H1 (cell line): ENCODE measurements at regions not wholly inside any gene's neighbourhood (a gene's known extent, or its start where the extent isn't known, plus 50 kb on each side); places are given as distances from the start of the nearest gene placed in this dataset.

Experiments
- CTCF ChIA-PET: fragments of 300-600 bp; sonication (Branson Sonifier 250); formaldehyde crosslinking; loops from one replicate; lab custom pipeline; 2021; ENCODE audit not compliant: partially characterized antibody; lab: Charles Lee
- POLR2A ChIA-PET: fragments of 300-600 bp; sonication (Branson Sonifier 250); formaldehyde crosslinking; loops from one replicate; lab custom pipeline; 2021; ENCODE audit warnings: inconsistent platforms; ENCODE audit not compliant: partially characterized antibody; lab: Charles Lee
- DNase-seq, 2 experiments: peaks; one replicate each; pipeline versions ENCODE4 v3.0.0 to v3.0.0-alpha.2; 2010 to 2022; ENCODE audit warnings: low spot score in 2 of 2, low read depth in 1 of 2, mixed read lengths in 1 of 2
- FAIRE-seq: peaks from 2 replicates; lab custom pipeline; 2011; peaks lifted over from hg19 to GRCh38; lab: Jason Lieb, UNC
- H2AFZ ChIP-seq: 2 replicates; pipeline ENCODE4 v1.8.1; 2012; ENCODE audit warnings: low read length, inconsistent platforms
- H2AK5ac ChIP-seq: 2 replicates; pipeline ENCODE4 v1.6.1; 2013; ENCODE audit warnings: low read depth, low read length
- H2BK120ac ChIP-seq: replicated peaks from 2 replicates; pipeline ENCODE3; 2013; ENCODE audit warnings: low read depth, low read length, inconsistent platforms
- H2BK12ac ChIP-seq: 2 replicates; pipeline ENCODE4 v1.6.1; 2013; ENCODE audit warnings: low read depth, low read length
- H2BK15ac ChIP-seq: 2 replicates; pipeline ENCODE4 v1.6.1; 2013; ENCODE audit warnings: low read length
- H2BK20ac ChIP-seq: 2 replicates; pipeline ENCODE4 v1.6.1; 2013; ENCODE audit warnings: low read length
- H2BK5ac ChIP-seq: 2 replicates; pipeline ENCODE4 v1.6.1; 2013; ENCODE audit warnings: low read depth, low read length
- H3K14ac ChIP-seq: 2 replicates; pipeline ENCODE4 v1.6.1; 2013; ENCODE audit warnings: inconsistent platforms; ENCODE audit not compliant: insufficient read length
- H3K18ac ChIP-seq: 2 replicates; pipeline ENCODE4 v1.6.1; 2013; ENCODE audit warnings: low read length; ENCODE audit errors: extremely low read depth
- H3K23ac ChIP-seq: 2 replicates; pipeline ENCODE4 v1.6.1; 2013; ENCODE audit warnings: inconsistent platforms; ENCODE audit not compliant: insufficient read length
- H3K23me2 ChIP-seq: 2 replicates; pipeline ENCODE4 v1.6.1; 2013; ENCODE audit warnings: low read depth, low read length
- H3K27ac ChIP-seq: 2 replicates; pipeline ENCODE4 v1.6.1; 2011; ENCODE audit warnings: low read depth, low read length, inconsistent platforms
- H3K27me3 ChIP-seq, 4 experiments: replicated peaks in 1 of 4; 1 replicate in 1 of 4; 2 replicates in 3 of 4; pipeline versions ENCODE4 v1.6.1 to v1.8.1; 2011 to 2013; ENCODE audit warnings: low read length in 3 of 4, mild to moderate bottlenecking in 3 of 4, inconsistent platforms in 2 of 4, mixed read lengths in 2 of 4, moderate library complexity in 1 of 4; ENCODE audit not compliant: control insufficient read depth in 3 of 4, insufficient read depth in 3 of 4; ENCODE audit errors: extremely low read depth in 1 of 4
- H3K36me3 ChIP-seq, 4 experiments: 2 replicates each; pipeline versions ENCODE4 v1.6.1 to v1.8.1; 2011 to 2013; ENCODE audit warnings: mild to moderate bottlenecking in 4 of 4, low read length in 3 of 4, moderate library complexity in 2 of 4, control low read depth in 1 of 4, inconsistent platforms in 1 of 4; ENCODE audit not compliant: insufficient read depth in 4 of 4, control insufficient read depth in 2 of 4
- H3K4ac ChIP-seq: replicated peaks from 2 replicates; pipeline ENCODE3; 2013; ENCODE audit warnings: low read length, low read depth, mixed read lengths, inconsistent platforms; ENCODE audit not compliant: insufficient read length
- H3K4me1 ChIP-seq, 4 experiments: replicated peaks in 1 of 4; 1 replicate in 1 of 4; 2 replicates in 3 of 4; pipeline versions ENCODE4 v1.6.1 to v1.8.1; 2011 to 2013; ENCODE audit warnings: low read length in 3 of 4, inconsistent platforms in 2 of 4, mixed read lengths in 1 of 4; ENCODE audit not compliant: insufficient read depth in 4 of 4, control insufficient read depth in 3 of 4
- H3K4me2 ChIP-seq, 2 experiments: 2 replicates each; pipeline versions ENCODE4 v1.6.1 to v1.8.1; 2011 to 2013; ENCODE audit warnings: low read depth in 2 of 2, low read length in 2 of 2, control low read depth in 1 of 2, inconsistent platforms in 1 of 2, mild to moderate bottlenecking in 1 of 2; ENCODE audit not compliant: insufficient read depth in 1 of 2
- H3K4me3 ChIP-seq, 4 experiments: fragments of 200-600, 300-600 bp in 1 of 4; sonication (generic), shearing (Covaris generic), sonication (Bioruptor Twin) in 1 of 4; 2 replicates each; pipeline versions ENCODE4 v1.5.1 to v1.8.1; 2011 to 2016; ENCODE audit warnings: low read length in 4 of 4, low read depth in 3 of 4, control low read depth in 2 of 4, inconsistent platforms in 2 of 4, mild to moderate bottlenecking in 2 of 4, mixed read lengths in 1 of 4, moderate library complexity in 1 of 4; ENCODE audit not compliant: insufficient read depth in 2 of 4; ENCODE audit errors: extremely low read depth in 1 of 4
- H3K56ac ChIP-seq: replicated peaks from 2 replicates; pipeline ENCODE3; 2013; ENCODE audit warnings: low read depth, mild to moderate bottlenecking, mixed read lengths, low read length, inconsistent platforms; ENCODE audit not compliant: insufficient read length
- H3K79me1 ChIP-seq: 2 replicates; pipeline ENCODE4 v1.6.1; 2013; ENCODE audit warnings: low read depth, low read length, control low read depth
- H3K79me2 ChIP-seq, 2 experiments: 2 replicates each; pipeline versions ENCODE4 v1.6.1 to v1.8.1; 2012 to 2013; ENCODE audit warnings: low read length in 2 of 2, mild to moderate bottlenecking in 2 of 2, inconsistent platforms in 1 of 2; ENCODE audit not compliant: insufficient read depth in 2 of 2, control insufficient read depth in 1 of 2
- H3K9ac ChIP-seq, 4 experiments: replicated peaks in 1 of 4; 1 replicate in 1 of 4; 2 replicates in 3 of 4; pipeline versions ENCODE4 v1.6.1 to v1.8.1; 2011 to 2013; ENCODE audit warnings: low read depth in 3 of 4, low read length in 3 of 4, control low read depth in 2 of 4, mild to moderate bottlenecking in 2 of 4, moderate library complexity in 2 of 4, inconsistent platforms in 1 of 4; ENCODE audit errors: extremely low read depth in 1 of 4
- H3K9me3 ChIP-seq, 2 experiments: 2 replicates each; pipeline versions ENCODE4 v1.6.1 to v1.8.1; 2012 to 2013; ENCODE audit warnings: mild to moderate bottlenecking in 2 of 2, moderate library complexity in 2 of 2, control low read depth in 1 of 2, inconsistent platforms in 1 of 2, low read depth in 1 of 2, low read length in 1 of 2, mixed read lengths in 1 of 2; ENCODE audit not compliant: insufficient read depth in 2 of 2
- H4K20me1 ChIP-seq, 2 experiments: replicated peaks in 1 of 2; 2 replicates each; pipeline versions ENCODE3 to v1.8.1; 2011 to 2013; ENCODE audit warnings: inconsistent platforms in 2 of 2, low read length in 2 of 2, mild to moderate bottlenecking in 1 of 2; ENCODE audit not compliant: insufficient read depth in 2 of 2, control insufficient read depth in 1 of 2
- H4K5ac ChIP-seq: 2 replicates; pipeline ENCODE4 v1.6.1; 2013; ENCODE audit warnings: low read length, low read depth, mixed read lengths, inconsistent platforms; ENCODE audit not compliant: insufficient read length
- H4K8ac ChIP-seq: 2 replicates; pipeline ENCODE4 v1.8.0; 2013; ENCODE audit warnings: mild to moderate bottlenecking, moderate library complexity, low read length, inconsistent platforms; ENCODE audit not compliant: insufficient read depth; ENCODE audit errors: extremely low read depth
- H4K91ac ChIP-seq: replicated peaks from 2 replicates; pipeline ENCODE3; 2013; ENCODE audit warnings: low read length, mixed read lengths, inconsistent platforms; ENCODE audit not compliant: insufficient read length
- BACH1 ChIP-seq: IDR thresholded peaks from 2 replicates; pipeline ENCODE4 v1.6.1; 2012; ENCODE audit warnings: low read length, improper control_type of control experiment
- CBX8 ChIP-seq: fragments of 300-800, 300-1000 bp; sonication (generic); IDR thresholded peaks from 2 replicates; pipeline ENCODE4 v1.7.1; 2016; ENCODE audit warnings: low read depth, low read length, borderline replicate concordance
- KDM4A ChIP-seq: IDR thresholded peaks from one replicate; pipeline ENCODE4 v1.7.1; 2012; ENCODE audit warnings: low read depth, mild to moderate bottlenecking, moderate library complexity, low read length, inconsistent platforms; ENCODE audit not compliant: severe bottlenecking
- MAX ChIP-seq: IDR thresholded peaks from 2 replicates; pipeline ENCODE4 v1.6.1; 2012; ENCODE audit warnings: inconsistent platforms
- NRF1 ChIP-seq: IDR thresholded peaks from 2 replicates; pipeline ENCODE4 v1.6.1; 2011; ENCODE audit warnings: mild to moderate bottlenecking, low read depth, low read length, improper control_type of control experiment
- RXRA ChIP-seq: IDR thresholded peaks from 2 replicates; pipeline ENCODE4 v1.6.1; 2011; ENCODE audit warnings: low read depth, mild to moderate bottlenecking, low read length, moderate library complexity; ENCODE audit not compliant: insufficient read depth
- SAP30 ChIP-seq: fragments of 300-600 bp; sonication (generic); IDR thresholded peaks from 2 replicates; pipeline ENCODE4 v1.7.1; 2012; ENCODE audit warnings: low read length, moderate library complexity, mild to moderate bottlenecking, inconsistent platforms; ENCODE audit not compliant: insufficient read depth, insufficient replicate concordance
- WGBS, 2 experiments: shearing (Covaris generic) in 1 of 2; methylation state at CpG; one replicate each; pipeline versions ENCODE4 v1.1.6 to v1.1.7; 2013 to 2015; ENCODE audit warnings: low lambda C conversion rate in 2 of 2, mixed read lengths in 2 of 2, inconsistent platforms in 1 of 2, low coverage in 1 of 2, missing lambda C conversion rate in 1 of 2; ENCODE audit not compliant: insufficient replicate concordance in 2 of 2, insufficient coverage in 1 of 2, insufficient read length in 1 of 2; ENCODE audit errors: extremely low coverage in 1 of 2, missing lambda C conversion rate in 1 of 2; 5-methylcytosine and 5-hydroxymethylcytosine counted together

- no peaks in the 10 kb centered on the region for H3K79me1 ChIP-seq
- no peak overlapping the region for H3K56ac ChIP-seq
- DNase-seq = no peak
- H2BK5ac ChIP-seq = no peak overlapping the region
- no peaks in the 10 kb centered on the region for H3K23me2 ChIP-seq
- no peak overlapping the region for H3K27ac ChIP-seq
- H4K8ac ChIP-seq = no peak overlapping the region
- no peak overlapping the region for H3K9ac ChIP-seq
- H3K18ac ChIP-seq = no peak overlapping the region
- no peak overlapping the region for H3K4ac ChIP-seq
- H4K5ac ChIP-seq = no peak overlapping the region
- no peak for FAIRE-seq
- no peaks in the 10 kb centered on the region for H3K9me3 ChIP-seq
- ChIA-PET POLR2A (no interaction called here), CTCF (interaction anchor here (0.6 to 3.0 kb wide), 4 partner anchors 11 to 748 kb away, joined by 3 to 33 read pairs (median 6); no protein-coding TSS in a partner anchor)
- H3K14ac ChIP-seq = no peak overlapping the region
- WGBS, 2 experiments = 89% methylated on average over 3 of the region's 3 CpGs; no CpG with 5 or more reads in 1 of the 2 experiments
- no peaks in the 10 kb centered on the region for H3K79me2 ChIP-seq
- no peak overlapping the region for H3K23ac ChIP-seq
- no peaks in the 10 kb centered on the region; a peak in 1 of 8 replicates for H3K36me3 ChIP-seq
- no peak overlapping the region for H2BK15ac ChIP-seq
- H3K4me2 ChIP-seq = no peak overlapping the region
- H2BK120ac ChIP-seq = no peak overlapping the region
- H3K4me1 ChIP-seq = peaks cover 0 to 3% (median 1%) of the 10 kb centered on the region in 4 experiments; a peak in 5 of 7 replicates
- no peak overlapping the region for H2BK12ac ChIP-seq
- no peaks in the 10 kb centered on the region for H4K20me1 ChIP-seq
- no peak overlapping the region for H2AK5ac ChIP-seq
- H3K27me3 ChIP-seq = no peaks in the 10 kb centered on the region
- no peak overlapping the region for H2BK20ac ChIP-seq
- no peak overlapping the region for H4K91ac ChIP-seq
- H2AFZ ChIP-seq = no peak overlapping the region
- no peak overlapping the region for H3K4me3 ChIP-seq
- TF ChIP-seq CBX8 (no peak), MAX (no peak), BACH1 (no peak), RXRA (no peak), KDM4A (no peak), NRF1 (no peak), SAP30 (no peak)
These were observed 141.8 kb downstream of the IL20RB start for GRCh38 chr3:137099364-137100219.
